Activated CD4-positive, alpha-beta memory T cell treated with anti-CD3 and anti-CD28 coated beads for 36 hours (primary cell): ENCODE measurements at regions not wholly inside any gene's neighbourhood (a gene's known extent, or its start where the extent isn't known, plus 50 kb on each side); places are given as distances from the start of the nearest gene placed in this dataset.
"Not testable (repeated sequence)": the region's sequence is repeated elsewhere in the genome, so short reads cannot be mapped to it uniquely, and the experiment has no call there.

Experiments used
- CTCF ChIA-PET: fragments of 350-600 bp; sonication (Branson Sonifier 250); formaldehyde crosslinking; loops from one replicate; lab custom pipeline; 2021; ENCODE audit warnings: antibody characterized with exemption, inconsistent platforms; lab: Charles Lee
- POLR2A ChIA-PET: fragments of 350-600 bp; sonication (Branson Sonifier 250); formaldehyde crosslinking; loops from one replicate; lab custom pipeline; 2021; ENCODE audit warnings: antibody characterized with exemption; lab: Charles Lee
- DNase-seq: peaks from one replicate; pipeline ENCODE4 v3.0.0-alpha.2; 2020
- H3K27ac Mint-ChIP-seq: one replicate; pipeline ENCODE4 v1.8.0; 2021; ENCODE audit warnings: mixed read lengths
- H3K27me3 Mint-ChIP-seq: one replicate; pipeline ENCODE4 v1.8.0; 2021; ENCODE audit warnings: mixed read lengths
- H3K36me3 Mint-ChIP-seq: one replicate; pipeline ENCODE4 v1.8.0; 2021; ENCODE audit warnings: mixed read lengths
- H3K4me1 Mint-ChIP-seq: one replicate; pipeline ENCODE4 v1.8.0; 2021; ENCODE audit warnings: low read depth, mixed read lengths
- H3K4me3 Mint-ChIP-seq: one replicate; pipeline ENCODE4 v1.8.0; 2021; ENCODE audit warnings: mild to moderate bottlenecking, mixed read lengths
- H3K9me3 Mint-ChIP-seq: one replicate; pipeline ENCODE4 v1.8.0; 2021; ENCODE audit warnings: mixed read lengths
- intact Hi-C: fragments of 100-400 bp; cut with micrococcal nuclease; formaldehyde crosslinking; loops from one replicate; pipeline ENCODE4 v1.15.1; 2023

DNA sequence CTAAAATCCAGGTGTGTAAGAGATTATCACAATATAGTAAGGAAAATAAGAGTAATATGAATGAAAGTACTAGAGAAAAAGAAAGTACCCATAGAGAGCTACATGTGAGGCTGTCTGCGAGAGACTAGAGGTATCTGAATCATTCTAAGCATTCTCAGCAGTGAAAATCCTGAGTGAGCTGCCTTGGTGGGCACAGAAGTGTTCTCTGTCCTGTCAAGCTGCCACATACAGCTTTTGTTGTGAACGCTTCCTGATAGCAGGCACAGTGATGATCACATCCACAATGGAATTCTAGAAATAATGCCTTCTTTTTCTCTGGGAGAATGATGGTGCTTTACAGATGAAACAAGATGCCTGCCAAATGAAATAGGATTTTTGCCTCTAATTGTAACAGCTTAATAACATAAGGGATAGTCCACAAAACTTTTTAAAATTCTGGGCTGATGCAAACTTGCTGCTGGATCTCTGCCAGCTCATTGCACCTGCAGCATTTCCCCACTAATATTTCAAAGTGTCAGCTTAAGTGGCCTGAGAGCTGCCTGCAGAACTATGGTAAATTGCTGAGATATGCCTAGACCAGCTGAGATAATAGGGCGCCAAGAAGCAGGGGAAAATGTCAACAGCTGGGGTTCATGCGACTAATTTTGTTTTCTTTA is 620.5 kb downstream of the DOK5 start:
- DNase-seq = no peak
- intact Hi-C loops = no loop called here
- H3K4me3 Mint-ChIP-seq = no peak overlapping the region

GRCh38 chr20:55094353-55094861 is 619.0 kb downstream of the DOK5 start:
- intact Hi-C loops = no loop called here
- ChIA-PET POLR2A (no interaction called here), CTCF (no interaction called here)
- Mint-ChIP-seq H3K4me3 (no peak overlapping the region), H3K27me3 (no peaks in the 10 kb centered on the region), H3K27ac (no peak overlapping the region), H3K4me1 (no peaks in the 10 kb centered on the region), H3K36me3 (no peaks in the 10 kb centered on the region), H3K9me3 (peaks cover 11% of the 10 kb centered on the region)
- DNase-seq = no peak

More for the DNA sequence above, 620.5 kb downstream of the DOK5 start:
- H3K27ac Mint-ChIP-seq = no peak overlapping the region
- no peaks in the 10 kb centered on the region for H3K27me3 Mint-ChIP-seq
- H3K9me3 Mint-ChIP-seq = peaks cover 10% of the 10 kb centered on the region
- ChIA-PET POLR2A (no interaction called here), CTCF (no interaction called here)
- no peaks in the 10 kb centered on the region for H3K4me1 Mint-ChIP-seq
- H3K36me3 Mint-ChIP-seq = no peaks in the 10 kb centered on the region

DNA sequence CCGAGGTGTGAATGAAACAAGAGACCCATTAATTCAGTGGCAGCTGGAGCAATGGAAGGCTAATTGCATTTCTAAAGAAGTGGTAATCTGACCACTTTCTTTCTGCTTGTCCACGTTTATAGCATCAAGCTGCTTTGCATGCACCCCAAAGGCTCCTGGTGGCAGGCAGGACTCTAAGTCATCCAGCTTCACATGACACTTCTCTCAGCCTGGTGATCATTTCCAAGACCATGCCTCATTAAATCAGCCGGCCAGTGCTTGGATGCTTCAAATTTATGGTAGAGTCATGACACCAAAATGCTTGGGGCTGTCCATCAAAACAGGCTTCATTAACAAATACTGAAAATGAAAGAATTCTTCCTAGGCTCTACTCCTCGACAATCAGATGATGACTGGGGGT is 614.9 kb downstream of the DOK5 start:
- CTCF ChIA-PET = no interaction called here

GRCh38 chr20:55086421-55086820 is 611.0 kb downstream of the DOK5 start:
- Mint-ChIP-seq H3K36me3 (no peaks in the 10 kb centered on the region), H3K27ac (no peak overlapping the region), H3K9me3 (peaks cover 5% of the 10 kb centered on the region), H3K27me3 (no peaks in the 10 kb centered on the region), H3K4me1 (no peaks in the 10 kb centered on the region), H3K4me3 (no peak overlapping the region)
- POLR2A ChIA-PET = no interaction called here
- CTCF ChIA-PET = no interaction called here
- intact Hi-C loops = no loop called here
- DNase-seq = no peak

More for the DNA sequence above, 614.9 kb downstream of the DOK5 start:
- Mint-ChIP-seq H3K27me3 (no peaks in the 10 kb centered on the region), H3K4me3 (no peak overlapping the region), H3K9me3 (peaks cover 12% of the 10 kb centered on the region), H3K4me1 (no peaks in the 10 kb centered on the region), H3K27ac (no peak overlapping the region), H3K36me3 (no peaks in the 10 kb centered on the region)
- no peak for DNase-seq
- POLR2A ChIA-PET = no interaction called here
- intact Hi-C loops = no loop called here

DNA sequence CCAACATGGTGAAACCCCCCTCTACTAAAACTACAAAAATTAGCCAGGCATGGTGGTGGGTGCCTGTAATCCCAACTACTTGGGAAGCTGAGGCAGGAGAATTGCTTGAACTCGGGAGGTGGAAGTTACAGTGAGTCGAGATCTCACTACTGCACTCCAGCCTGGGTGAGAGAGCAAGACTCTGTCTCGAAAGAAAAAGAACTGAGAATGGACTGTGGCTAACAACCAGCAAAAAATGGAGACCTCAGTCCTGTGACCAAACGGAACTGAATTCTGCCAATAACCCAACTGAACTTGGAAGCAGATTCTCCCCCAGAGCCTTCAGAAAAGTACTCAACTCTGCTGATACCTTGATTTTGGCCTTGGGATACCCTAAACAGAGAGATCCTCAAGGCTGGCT is 604.5 kb downstream of the DOK5 start:
- H3K36me3 Mint-ChIP-seq = no peaks in the 10 kb centered on the region
- H3K27ac Mint-ChIP-seq = no peak overlapping the region
- no peaks in the 10 kb centered on the region for H3K4me1 Mint-ChIP-seq
- H3K9me3 Mint-ChIP-seq = peaks cover 14% of the 10 kb centered on the region
- intact Hi-C loops = no loop called here
- no peaks in the 10 kb centered on the region for H3K27me3 Mint-ChIP-seq
- no peak overlapping the region for H3K4me3 Mint-ChIP-seq
- no peak for DNase-seq
- CTCF ChIA-PET = no interaction called here
- POLR2A ChIA-PET = no interaction called here

DNA sequence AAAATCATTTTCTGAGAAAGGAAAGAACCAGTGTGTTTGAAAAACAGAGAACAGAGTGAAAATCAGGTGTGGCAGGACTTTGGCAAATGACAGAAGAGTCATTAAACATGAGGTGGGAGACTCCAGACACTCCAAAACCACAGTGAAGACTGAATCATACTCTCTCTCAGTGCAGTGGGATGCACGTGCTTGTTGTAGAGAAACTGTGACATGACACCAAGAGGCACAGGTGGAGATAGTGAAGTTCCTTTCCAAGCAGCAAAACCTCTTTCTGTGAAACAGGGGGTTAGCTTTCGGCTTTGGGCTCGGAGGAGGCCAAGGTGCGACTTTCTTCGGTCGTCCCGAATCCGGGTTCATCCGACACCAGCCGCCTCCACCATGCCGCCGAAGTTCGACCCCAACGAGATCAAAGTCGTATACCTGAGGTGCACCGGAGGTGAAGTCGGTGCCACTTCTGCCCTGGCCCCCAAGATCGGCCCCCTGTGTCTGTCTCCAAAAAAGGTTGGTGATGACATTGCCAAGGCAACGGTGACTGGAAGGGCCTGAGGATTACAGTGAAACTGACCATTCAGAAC is 599.0 kb downstream of the DOK5 start:
- POLR2A ChIA-PET, H3K27me3 Mint-ChIP-seq, H3K36me3 Mint-ChIP-seq, intact Hi-C loops, H3K27ac Mint-ChIP-seq, DNase-seq, CTCF ChIA-PET, H3K4me1 Mint-ChIP-seq, H3K4me3 Mint-ChIP-seq: not testable (repeated sequence)
- H3K9me3 Mint-ChIP-seq = peaks cover 17% of the 10 kb centered on the region

- intact Hi-C loops = no loop called here
- H3K9me3 Mint-ChIP-seq = peaks cover 29% of the 10 kb centered on the region
Measured at GRCh38 chr20:55070001-55070400, 594.6 kb downstream of the DOK5 start.

GRCh38 chr20:55067158-55067825 is 591.9 kb downstream of the DOK5 start:
- CTCF ChIA-PET = no interaction called here

More at GRCh38 chr20:55070001-55070400, 594.6 kb downstream of the DOK5 start:
- ChIA-PET CTCF (no interaction called here), POLR2A (no interaction called here)
- H3K36me3 Mint-ChIP-seq = no peaks in the 10 kb centered on the region
- H3K4me1 Mint-ChIP-seq = no peaks in the 10 kb centered on the region
- DNase-seq = no peak
- no peak overlapping the region for H3K4me3 Mint-ChIP-seq
- no peaks in the 10 kb centered on the region for H3K27me3 Mint-ChIP-seq
- H3K27ac Mint-ChIP-seq = no peak overlapping the region

DNA sequence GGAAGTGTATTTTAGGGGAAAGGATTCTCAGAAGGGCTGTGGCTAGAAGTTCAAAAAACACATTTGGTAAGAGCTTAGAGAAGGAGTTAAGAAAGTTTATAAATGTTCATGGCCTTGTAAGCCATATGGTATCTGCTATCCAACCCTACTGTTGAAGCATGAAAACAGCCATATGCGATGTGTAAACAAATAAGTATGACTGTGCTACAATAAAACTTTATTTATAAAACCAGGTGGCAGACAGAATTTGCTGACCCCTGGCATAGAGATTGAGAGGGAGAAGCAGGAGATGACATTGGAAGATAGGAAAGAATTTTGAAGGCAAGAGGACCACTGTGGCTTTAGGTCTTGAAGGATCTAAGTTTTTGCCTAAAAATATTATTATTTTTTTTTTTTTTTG is 583.5 kb downstream of the DOK5 start:
- peaks cover 11% of the 10 kb centered on the region for H3K9me3 Mint-ChIP-seq
- CTCF ChIA-PET = no interaction called here

More at GRCh38 chr20:55067158-55067825, 591.9 kb downstream of the DOK5 start:
- no peak for DNase-seq
- H3K4me3 Mint-ChIP-seq = no peak overlapping the region
- H3K36me3 Mint-ChIP-seq = peaks cover 4% of the 10 kb centered on the region
- H3K9me3 Mint-ChIP-seq = peaks cover 35% of the 10 kb centered on the region
- no peaks in the 10 kb centered on the region for H3K4me1 Mint-ChIP-seq
- POLR2A ChIA-PET = no interaction called here
- intact Hi-C loops = no loop called here
- no peaks in the 10 kb centered on the region for H3K27me3 Mint-ChIP-seq
- no peak overlapping the region for H3K27ac Mint-ChIP-seq

DNA sequence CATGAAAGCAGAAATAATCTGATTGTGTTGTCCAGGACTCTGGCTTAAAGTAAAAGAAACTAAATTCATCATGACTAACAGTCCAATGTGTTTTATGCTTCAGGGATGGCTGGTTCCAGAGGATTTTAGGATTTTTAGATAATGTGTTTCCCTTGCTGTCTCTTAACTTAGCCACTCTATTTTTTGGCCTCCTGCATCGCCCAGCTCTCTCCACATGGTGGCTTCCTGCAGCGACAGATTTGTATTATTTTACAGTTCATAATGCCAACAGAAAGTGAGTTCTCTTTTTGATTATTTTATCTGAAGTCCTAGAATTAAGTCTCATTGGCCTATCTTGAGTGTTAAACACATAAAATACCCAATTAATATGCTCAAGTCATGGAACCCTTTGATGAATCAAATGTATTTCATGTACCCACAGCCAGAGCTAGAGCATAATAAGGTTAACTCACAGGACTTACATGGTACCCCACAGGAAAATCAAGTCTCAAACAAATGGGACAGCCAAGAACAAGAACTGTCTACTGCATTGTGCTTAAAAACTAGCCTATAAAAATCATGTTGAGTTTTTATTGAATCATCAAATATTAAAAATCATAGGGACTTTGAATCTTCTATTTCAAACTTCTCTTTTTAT is 582.5 kb downstream of the DOK5 start:
- intact Hi-C loops = no loop called here
- H3K9me3 Mint-ChIP-seq = peaks cover 5% of the 10 kb centered on the region
- no peak overlapping the region for H3K4me3 Mint-ChIP-seq
- no peaks in the 10 kb centered on the region for H3K4me1 Mint-ChIP-seq
- H3K27ac Mint-ChIP-seq = no peak overlapping the region
- no peaks in the 10 kb centered on the region for H3K36me3 Mint-ChIP-seq
- no peak for DNase-seq
- no peaks in the 10 kb centered on the region for H3K27me3 Mint-ChIP-seq
- CTCF ChIA-PET = no interaction called here
- POLR2A ChIA-PET = no interaction called here

More for the DNA sequence above, 583.5 kb downstream of the DOK5 start:
- intact Hi-C loops = no loop called here
- POLR2A ChIA-PET = no interaction called here
- Mint-ChIP-seq H3K36me3 (no peaks in the 10 kb centered on the region), H3K27me3 (no peaks in the 10 kb centered on the region), H3K4me1 (no peaks in the 10 kb centered on the region), H3K27ac (no peak overlapping the region), H3K4me3 (no peak overlapping the region)
- DNase-seq = no peak

DNA sequence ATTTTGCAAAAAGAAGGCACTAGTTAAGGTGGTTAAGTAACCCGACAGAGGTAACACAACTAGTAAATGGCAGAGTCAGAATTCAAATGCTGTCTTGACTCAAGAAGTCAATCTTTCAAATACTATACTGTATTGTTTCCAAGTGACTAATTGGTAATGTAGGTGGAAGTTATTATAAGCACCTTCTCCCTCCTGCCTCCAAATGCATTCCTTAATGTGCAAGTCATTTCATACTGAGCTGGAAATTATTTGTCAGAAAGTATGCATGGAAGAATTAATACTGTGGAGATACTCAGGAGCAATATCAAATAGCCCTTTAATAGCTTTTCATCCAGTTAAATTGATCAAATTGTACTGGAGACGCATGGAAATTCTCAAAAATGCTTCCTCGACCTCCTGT is 579.1 kb downstream of the DOK5 start:
- ChIA-PET POLR2A (no interaction called here), CTCF (no interaction called here)
- H3K9me3 Mint-ChIP-seq = peaks cover 3% of the 10 kb centered on the region
- intact Hi-C loops = no loop called here
- no peak overlapping the region for H3K27ac Mint-ChIP-seq
- no peaks in the 10 kb centered on the region for H3K4me1 Mint-ChIP-seq
- no peaks in the 10 kb centered on the region for H3K27me3 Mint-ChIP-seq
- H3K36me3 Mint-ChIP-seq = no peaks in the 10 kb centered on the region
- DNase-seq = no peak
- H3K4me3 Mint-ChIP-seq = no peak overlapping the region

- DNase-seq = no peak
- ChIA-PET POLR2A (no interaction called here), CTCF (no interaction called here)
- Mint-ChIP-seq H3K4me1 (no peaks in the 10 kb centered on the region), H3K27ac (no peak overlapping the region), H3K36me3 (no peaks in the 10 kb centered on the region), H3K27me3 (no peaks in the 10 kb centered on the region), H3K4me3 (no peak overlapping the region), H3K9me3 (peaks cover 3% of the 10 kb centered on the region)
- intact Hi-C loops = no loop called here
Measured at GRCh38 chr20:55053389-55053788, 578.0 kb downstream of the DOK5 start.
